ENCODE measurements at regions not wholly inside any gene's neighbourhood (a gene's known extent, or its start where the extent isn't known, plus 50 kb on each side); places are given as distances from the start of the nearest gene placed in this dataset.

DNA sequence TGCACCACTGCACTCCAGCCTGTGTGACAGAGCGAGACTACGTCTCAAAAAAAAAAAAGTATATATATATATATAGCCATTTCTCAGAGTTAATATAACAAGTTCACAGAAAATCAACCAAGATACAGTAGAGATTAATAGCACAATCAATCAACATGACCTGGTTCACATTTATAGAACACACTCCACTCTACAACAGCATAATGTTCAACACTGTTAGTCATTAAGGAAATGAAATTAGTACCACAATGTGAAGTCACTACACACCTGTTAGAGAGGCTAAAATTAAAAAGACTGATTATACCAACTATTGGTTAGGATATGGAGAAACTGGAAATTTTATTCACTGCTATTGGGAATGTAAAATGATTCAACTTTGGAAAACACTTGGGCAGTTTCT lies 387.7 kb downstream of the QKI start:
- no peaks in the 10 kb centered on the region for H3K4me1 ChIP-seq (ENCODE audit: control insufficient read depth, extremely low read depth, insufficient read depth, low read length)
- H3K9me1 ChIP-seq (ENCODE audit: control insufficient read depth, extremely low read depth, insufficient read depth, low read length): no peaks in the 10 kb centered on the region
- no peak overlapping the region for H3K9ac ChIP-seq (ENCODE audit: control insufficient read depth, extremely low read depth, insufficient read depth, low read length)
- no peak overlapping the region for H2AFZ ChIP-seq (ENCODE audit: control insufficient read depth, low read length)
- dilution Hi-C loops (cut with MboI; ENCODE audit: extremely low pct_ligation_motif_present, low sequenced_read_pairs): no loop called here
- TF ChIP-seq, protein P1, sequence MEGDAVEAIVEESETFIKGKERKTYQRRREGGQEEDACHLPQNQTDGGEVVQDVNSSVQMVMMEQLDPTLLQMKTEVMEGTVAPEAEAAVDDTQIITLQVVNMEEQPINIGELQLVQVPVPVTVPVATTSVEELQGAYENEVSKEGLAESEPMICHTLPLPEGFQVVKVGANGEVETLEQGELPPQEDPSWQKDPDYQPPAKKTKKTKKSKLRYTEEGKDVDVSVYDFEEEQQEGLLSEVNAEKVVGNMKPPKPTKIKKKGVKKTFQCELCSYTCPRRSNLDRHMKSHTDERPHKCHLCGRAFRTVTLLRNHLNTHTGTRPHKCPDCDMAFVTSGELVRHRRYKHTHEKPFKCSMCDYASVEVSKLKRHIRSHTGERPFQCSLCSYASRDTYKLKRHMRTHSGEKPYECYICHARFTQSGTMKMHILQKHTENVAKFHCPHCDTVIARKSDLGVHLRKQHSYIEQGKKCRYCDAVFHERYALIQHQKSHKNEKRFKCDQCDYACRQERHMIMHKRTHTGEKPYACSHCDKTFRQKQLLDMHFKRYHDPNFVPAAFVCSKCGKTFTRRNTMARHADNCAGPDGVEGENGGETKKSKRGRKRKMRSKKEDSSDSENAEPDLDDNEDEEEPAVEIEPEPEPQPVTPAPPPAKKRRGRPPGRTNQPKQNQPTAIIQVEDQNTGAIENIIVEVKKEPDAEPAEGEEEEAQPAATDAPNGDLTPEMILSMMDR (optimal IDR thresholded peaks at IDR 0.05 in 1 of 3, IDR thresholded peaks at IDR 0.05 in 1 of 3, conservative IDR thresholded peaks at IDR 0.05 in 1 of 3; ENCODE audit: extremely low read depth in 1 of 3, insufficient read depth in 2 of 3, low read length in 3 of 3): no peak
- TF ChIP-seq EZH2 (IDR thresholded peaks at IDR 0.05; ENCODE audit: low read length): no peak
- H3K27ac ChIP-seq (ENCODE audit: control insufficient read depth, insufficient read depth, low read length): no peak overlapping the region
- H4K20me1 ChIP-seq (ENCODE audit: control insufficient read depth, extremely low read depth, insufficient read depth, low read length): no peaks in the 10 kb centered on the region
- H3K27me3 ChIP-seq (ENCODE audit: control insufficient read depth, extremely low read depth, insufficient read depth, low read length): no peaks in the 10 kb centered on the region
- no peak for FAIRE-seq
- no peak overlapping the region for H3K4me3 ChIP-seq (ENCODE audit: control insufficient read depth in 2 of 3, extremely low read depth in 1 of 3, insufficient read depth in 2 of 3, low read depth in 1 of 3, low read length in 3 of 3)
- H3K79me2 ChIP-seq (ENCODE audit: control insufficient read depth, insufficient read depth, low read length): no peaks in the 10 kb centered on the region
- H3K36me3 ChIP-seq (ENCODE audit: control insufficient read depth in 2 of 2, extremely low read depth in 1 of 2, insufficient read depth in 2 of 2, low read length in 2 of 2): no peaks in the 10 kb centered on the region
- DNase-seq (ENCODE audit: low read depth, low spot score): no peak
- H3K4me2 ChIP-seq (ENCODE audit: control insufficient read depth, extremely low read depth, insufficient read depth, low read depth, low read length): no peak overlapping the region
- no peaks in the 10 kb centered on the region for H3K9me3 ChIP-seq (ENCODE audit: control insufficient read depth, low read depth, low read length)

DNA sequence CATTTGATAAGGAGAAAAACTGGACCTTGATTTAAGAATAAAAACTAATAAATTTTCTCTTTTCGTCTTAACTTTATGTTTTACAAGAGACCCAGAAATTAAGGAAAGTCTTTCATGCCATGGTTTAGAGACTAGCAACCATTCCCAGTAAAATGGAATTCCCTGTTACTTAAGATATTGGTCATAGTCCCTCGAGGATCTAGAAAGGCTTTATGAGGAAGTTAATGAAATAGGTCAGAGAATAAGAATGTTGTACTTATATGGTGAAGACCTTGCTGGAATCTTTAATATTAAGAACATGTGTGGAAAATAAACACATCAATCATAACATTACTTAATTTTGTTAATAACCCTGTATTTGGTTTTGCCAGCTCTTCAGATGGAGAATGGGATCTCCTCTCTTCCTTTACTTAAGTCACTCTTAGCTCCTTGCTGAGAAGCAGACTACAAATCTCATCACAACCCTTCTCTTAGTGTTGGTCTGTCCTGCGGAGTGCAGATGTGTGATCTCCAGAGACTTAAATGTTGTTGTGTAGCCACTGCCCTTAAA lies 382.9 kb downstream of the QKI start:
- TF ChIP-seq, protein P1 (optimal IDR thresholded peaks at IDR 0.05 in 1 of 3, IDR thresholded peaks at IDR 0.05 in 1 of 3, conservative IDR thresholded peaks at IDR 0.05 in 1 of 3; ENCODE audit: extremely low read depth in 1 of 3, insufficient read depth in 2 of 3, low read length in 3 of 3): no peak
- Histone ChIP-seq H2AFZ (ENCODE audit: control insufficient read depth, low read length) (no peak overlapping the region), H3K79me2 (ENCODE audit: control insufficient read depth, insufficient read depth, low read length) (no peaks in the 10 kb centered on the region), H3K9me1 (ENCODE audit: control insufficient read depth, extremely low read depth, insufficient read depth, low read length) (no peaks in the 10 kb centered on the region), H3K36me3 (ENCODE audit: control insufficient read depth in 2 of 2, extremely low read depth in 1 of 2, insufficient read depth in 2 of 2, low read length in 2 of 2) (no peaks in the 10 kb centered on the region), H3K27ac (ENCODE audit: control insufficient read depth, insufficient read depth, low read length) (no peak overlapping the region), H3K4me2 (ENCODE audit: control insufficient read depth, extremely low read depth, insufficient read depth, low read depth, low read length) (no peak overlapping the region), H3K4me1 (ENCODE audit: control insufficient read depth, extremely low read depth, insufficient read depth, low read length) (peaks cover 7% of the 10 kb centered on the region), H3K9me3 (ENCODE audit: control insufficient read depth, low read depth, low read length) (no peaks in the 10 kb centered on the region), H3K27me3 (ENCODE audit: control insufficient read depth, extremely low read depth, insufficient read depth, low read length) (no peaks in the 10 kb centered on the region), H4K20me1 (ENCODE audit: control insufficient read depth, extremely low read depth, insufficient read depth, low read length) (no peaks in the 10 kb centered on the region), H3K9ac (ENCODE audit: control insufficient read depth, extremely low read depth, insufficient read depth, low read length) (no peak overlapping the region), H3K4me3 (ENCODE audit: control insufficient read depth in 2 of 3, extremely low read depth in 1 of 3, insufficient read depth in 2 of 3, low read depth in 1 of 3, low read length in 3 of 3) (no peak overlapping the region)
- FAIRE-seq: no peak
- dilution Hi-C loops (cut with MboI; ENCODE audit: extremely low pct_ligation_motif_present, low sequenced_read_pairs): no loop called here
- no peak for DNase-seq (ENCODE audit: low read depth, low spot score)

Data from keratinocyte (primary cell).